ENCODE measurements at regions not wholly inside any gene's neighbourhood (a gene's known extent, or its start where the extent isn't known, plus 50 kb on each side); places are given as distances from the start of the nearest gene placed in this dataset.

GRCh38 chr12:115869604-115870003 lies 407.9 kb downstream of the MED13L start:
- ATAC-seq: no peak
- TF ChIP-seq RARB (CRISPR knock-in tag; IDR thresholded peaks at IDR 0.05): no peak
- no peak for TF ChIP-seq ESRRG (CRISPR knock-in tag; IDR thresholded peaks at IDR 0.05)
- TF ChIP-seq BACH2 (CRISPR knock-in tag; IDR thresholded peaks at IDR 0.05; ENCODE audit: borderline replicate concordance): no peak
- no peak for TF ChIP-seq CREB5 (CRISPR knock-in tag; IDR thresholded peaks at IDR 0.05; ENCODE audit: low read depth)
- no peak for TF ChIP-seq GLIS3 (CRISPR knock-in tag; IDR thresholded peaks at IDR 0.05)
- no peak for TF ChIP-seq OSR1 (CRISPR knock-in tag; IDR thresholded peaks at IDR 0.05)
- no peak for TF ChIP-seq TOX (CRISPR knock-in tag; IDR thresholded peaks at IDR 0.05; ENCODE audit: borderline replicate concordance)
- TF ChIP-seq ARNTL (CRISPR knock-in tag; IDR thresholded peaks at IDR 0.05; ENCODE audit: borderline replicate concordance, low read depth): no peak
- no peak for TF ChIP-seq TSHZ2 (CRISPR knock-in tag; IDR thresholded peaks at IDR 0.05)
- no peak for TF ChIP-seq ISL1 (CRISPR knock-in tag; IDR thresholded peaks at IDR 0.05)
- no peak for TF ChIP-seq TCF4 (CRISPR knock-in tag; IDR thresholded peaks at IDR 0.05; ENCODE audit: borderline replicate concordance)
- no peak for TF ChIP-seq CSRNP3 (CRISPR knock-in tag; IDR thresholded peaks at IDR 0.05)
- no peak for TF ChIP-seq ZNF8 (CRISPR knock-in tag; IDR thresholded peaks at IDR 0.05)
- no peak for TF ChIP-seq ZNF565 (CRISPR knock-in tag; conservative IDR thresholded peaks at IDR 0.05; ENCODE audit: low read depth)
- no peak for TF ChIP-seq POU6F1 (CRISPR knock-in tag; IDR thresholded peaks at IDR 0.05; ENCODE audit: borderline replicate concordance, low read depth)

- TF ChIP-seq RARB (CRISPR knock-in tag; IDR thresholded peaks at IDR 0.05) (no peak), ARNTL (CRISPR knock-in tag; IDR thresholded peaks at IDR 0.05; ENCODE audit: borderline replicate concordance, low read depth) (no peak), CREB5 (CRISPR knock-in tag; IDR thresholded peaks at IDR 0.05; ENCODE audit: low read depth) (no peak), TCF4 (CRISPR knock-in tag; IDR thresholded peaks at IDR 0.05; ENCODE audit: borderline replicate concordance) (no peak), CSRNP3 (CRISPR knock-in tag; IDR thresholded peaks at IDR 0.05) (no peak), PATZ1 (CRISPR knock-in tag; IDR thresholded peaks at IDR 0.05; ENCODE audit: borderline replicate concordance) (no peak), SNAI2 (CRISPR knock-in tag; IDR thresholded peaks at IDR 0.05) (no peak), ZNF8 (CRISPR knock-in tag; IDR thresholded peaks at IDR 0.05) (no peak), ISL1 (CRISPR knock-in tag; IDR thresholded peaks at IDR 0.05) (no peak), ZFP30 (CRISPR knock-in tag; IDR thresholded peaks at IDR 0.05) (no peak), ZFP3 (CRISPR knock-in tag; IDR thresholded peaks at IDR 0.05) (no peak), OSR1 (CRISPR knock-in tag; IDR thresholded peaks at IDR 0.05) (no peak), ZNF70 (CRISPR knock-in tag; IDR thresholded peaks at IDR 0.05) (no peak), ESRRG (CRISPR knock-in tag; IDR thresholded peaks at IDR 0.05) (no peak), ZNF565 (CRISPR knock-in tag; conservative IDR thresholded peaks at IDR 0.05; ENCODE audit: low read depth) (no peak)
- ATAC-seq: no peak
These were observed 408.9 kb downstream of the MED13L start for GRCh38 chr12:115868624-115869023.
